ENCODE measurements at regions not wholly inside any gene's neighbourhood (a gene's known extent, or its start where the extent isn't known, plus 50 kb on each side); places are given as distances from the start of the nearest gene placed in this dataset.
A peak's percentile ranks its signal among the peaks of the same experiment; 100 is the strongest.

- DNase-seq (ENCODE audit: extremely low spot score, unreplicated experiment) = peak; percentile 75
- Mint-ChIP-seq H3K27ac (ENCODE audit: unreplicated experiment) (no peak overlapping the region), H3K9me3 (ENCODE audit: unreplicated experiment) (no peaks in the 10 kb centered on the region), H3K36me3 (ENCODE audit: unreplicated experiment) (peaks cover 2% of the 10 kb centered on the region), H3K4me1 (ENCODE audit: unreplicated experiment) (peaks cover 35% of the 10 kb centered on the region), H3K27me3 (ENCODE audit: unreplicated experiment) (no peaks in the 10 kb centered on the region), H3K4me3 (ENCODE audit: unreplicated experiment) (no peak overlapping the region)
- no peak for TF ChIP-seq CTCF (IDR thresholded peaks at IDR 0.05)
These were observed 112.5 kb upstream of the SLC44A3 start for GRCh38 chr1:94707321-94708298.

GRCh38 chr1:94702442-94702815, 117.7 kb upstream of the SLC44A3 start:
- Mint-ChIP-seq H3K36me3 (ENCODE audit: unreplicated experiment) (no peaks in the 10 kb centered on the region), H3K9me3 (ENCODE audit: unreplicated experiment) (no peaks in the 10 kb centered on the region), H3K4me3 (ENCODE audit: unreplicated experiment) (peak overlapping the region; percentile 11), H3K27ac (ENCODE audit: unreplicated experiment) (peak overlapping the region; percentile 64), H3K4me1 (ENCODE audit: unreplicated experiment) (peaks cover 34% of the 10 kb centered on the region), H3K27me3 (ENCODE audit: unreplicated experiment) (no peaks in the 10 kb centered on the region)
- no peak for DNase-seq (ENCODE audit: extremely low spot score, unreplicated experiment)
- TF ChIP-seq CTCF (IDR thresholded peaks at IDR 0.05) = no peak

- TF ChIP-seq CTCF (IDR thresholded peaks at IDR 0.05) = no peak
- H3K4me1 Mint-ChIP-seq (ENCODE audit: unreplicated experiment) = peaks cover 32% of the 10 kb centered on the region
- H3K36me3 Mint-ChIP-seq (ENCODE audit: unreplicated experiment) = no peaks in the 10 kb centered on the region
- H3K9me3 Mint-ChIP-seq (ENCODE audit: unreplicated experiment) = no peaks in the 10 kb centered on the region
- DNase-seq (ENCODE audit: extremely low spot score, unreplicated experiment) = no peak
- H3K4me3 Mint-ChIP-seq (ENCODE audit: unreplicated experiment) = no peak overlapping the region
- peak overlapping the region; percentile 64 for H3K27ac Mint-ChIP-seq (ENCODE audit: unreplicated experiment)
- H3K27me3 Mint-ChIP-seq (ENCODE audit: unreplicated experiment) = no peaks in the 10 kb centered on the region
These were observed 118.2 kb upstream of the SLC44A3 start for GRCh38 chr1:94701796-94702441.

- no peak for DNase-seq (ENCODE audit: extremely low spot score, unreplicated experiment)
- H3K36me3 Mint-ChIP-seq (ENCODE audit: unreplicated experiment) = no peaks in the 10 kb centered on the region
- peaks cover 23% of the 10 kb centered on the region for H3K4me1 Mint-ChIP-seq (ENCODE audit: unreplicated experiment)
- H3K4me3 Mint-ChIP-seq (ENCODE audit: unreplicated experiment) = no peak overlapping the region
- H3K27ac Mint-ChIP-seq (ENCODE audit: unreplicated experiment) = no peak overlapping the region
- no peak for TF ChIP-seq CTCF (IDR thresholded peaks at IDR 0.05)
- peaks cover 3% of the 10 kb centered on the region for H3K27me3 Mint-ChIP-seq (ENCODE audit: unreplicated experiment)
- H3K9me3 Mint-ChIP-seq (ENCODE audit: unreplicated experiment) = no peaks in the 10 kb centered on the region
These were observed 121.2 kb upstream of the SLC44A3 start for GRCh38 chr1:94698759-94699502.

Measured in osteocyte (in vitro differentiated cells).